GM18511 (cell line): ENCODE measurements at regions not wholly inside any gene's neighbourhood (a gene's known extent, or its start where the extent isn't known, plus 50 kb on each side); places are given as distances from the start of the nearest gene placed in this dataset.

ENCODE experiments used
- ATAC-seq: cut with Tn5 transposase; IDR thresholded peaks from one replicate; pipeline ENCODE4 v1.9.1; 2021; ENCODE audit warnings: mild to moderate bottlenecking, moderate library complexity; ENCODE audit not compliant: unreplicated experiment

- no peak for ATAC-seq
Measured at GRCh38 chr3:43932921-43933320, 242.2 kb downstream of the ABHD5 start.

DNA sequence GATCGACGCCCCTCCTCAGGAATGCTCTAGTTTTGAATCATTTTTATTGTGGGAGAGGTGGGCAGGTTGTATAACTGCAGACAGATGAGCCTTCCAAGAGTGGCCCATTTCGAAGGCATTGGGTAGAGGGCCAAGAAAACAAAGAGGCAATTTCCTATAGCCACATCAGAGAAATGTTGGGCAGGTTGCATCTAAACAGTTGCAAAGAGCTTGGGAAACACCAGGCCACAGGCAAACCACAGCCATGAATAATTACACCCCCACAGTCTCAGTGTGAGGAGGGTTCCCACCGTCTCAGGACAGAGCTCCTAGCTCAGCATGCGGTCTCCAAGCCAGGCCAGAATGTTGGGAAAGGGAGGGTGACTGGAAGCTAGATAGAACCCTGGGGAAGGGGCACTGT, 257.3 kb downstream of the ABHD5 start:
- no peak for ATAC-seq

- no peak for ATAC-seq
Measured at GRCh38 chr3:43949594-43949993, 258.9 kb downstream of the ABHD5 start.

- no peak for ATAC-seq
Measured at GRCh38 chr3:43950775-43951174, 260.0 kb downstream of the ABHD5 start.

DNA sequence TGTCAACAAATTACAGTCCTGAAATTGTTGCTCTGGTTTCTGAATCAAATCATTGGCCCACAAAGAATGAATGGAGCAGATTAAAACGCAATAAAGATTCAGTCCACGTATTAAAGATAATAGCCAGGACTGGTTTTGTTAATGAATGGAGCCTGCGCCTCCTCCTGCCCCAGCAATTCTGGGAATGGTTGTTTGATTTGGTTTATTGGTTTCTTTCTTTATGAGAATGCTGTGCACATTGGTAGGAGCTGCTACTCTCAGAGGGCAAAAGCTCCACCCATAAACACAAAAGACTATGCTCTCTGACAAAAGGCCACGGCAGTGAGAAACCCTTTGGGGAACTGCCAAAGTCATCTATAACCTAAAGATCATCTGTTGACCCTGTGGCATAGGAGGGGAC, 261.1 kb downstream of the ABHD5 start:
- no peak for ATAC-seq

DNA sequence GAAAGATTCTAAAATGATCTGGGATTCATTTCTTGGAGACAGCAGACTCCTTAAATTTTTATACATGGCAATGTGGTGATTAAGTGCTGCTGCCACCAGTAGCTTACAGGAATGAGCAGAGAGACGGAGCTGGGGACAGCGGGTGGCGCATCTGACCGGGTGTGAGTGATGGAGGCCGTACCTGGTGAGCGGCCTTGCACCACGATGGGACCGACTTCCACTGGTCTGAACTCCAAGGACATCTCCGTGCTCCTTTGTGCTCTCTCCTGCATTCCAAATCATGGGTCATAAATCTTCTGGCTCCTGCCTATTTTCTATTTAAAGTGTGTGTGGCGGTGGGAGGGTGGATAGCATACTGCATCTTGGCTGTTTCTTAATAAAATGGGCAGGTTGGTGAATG, 262.6 kb downstream of the ABHD5 start:
- no peak for ATAC-seq

DNA sequence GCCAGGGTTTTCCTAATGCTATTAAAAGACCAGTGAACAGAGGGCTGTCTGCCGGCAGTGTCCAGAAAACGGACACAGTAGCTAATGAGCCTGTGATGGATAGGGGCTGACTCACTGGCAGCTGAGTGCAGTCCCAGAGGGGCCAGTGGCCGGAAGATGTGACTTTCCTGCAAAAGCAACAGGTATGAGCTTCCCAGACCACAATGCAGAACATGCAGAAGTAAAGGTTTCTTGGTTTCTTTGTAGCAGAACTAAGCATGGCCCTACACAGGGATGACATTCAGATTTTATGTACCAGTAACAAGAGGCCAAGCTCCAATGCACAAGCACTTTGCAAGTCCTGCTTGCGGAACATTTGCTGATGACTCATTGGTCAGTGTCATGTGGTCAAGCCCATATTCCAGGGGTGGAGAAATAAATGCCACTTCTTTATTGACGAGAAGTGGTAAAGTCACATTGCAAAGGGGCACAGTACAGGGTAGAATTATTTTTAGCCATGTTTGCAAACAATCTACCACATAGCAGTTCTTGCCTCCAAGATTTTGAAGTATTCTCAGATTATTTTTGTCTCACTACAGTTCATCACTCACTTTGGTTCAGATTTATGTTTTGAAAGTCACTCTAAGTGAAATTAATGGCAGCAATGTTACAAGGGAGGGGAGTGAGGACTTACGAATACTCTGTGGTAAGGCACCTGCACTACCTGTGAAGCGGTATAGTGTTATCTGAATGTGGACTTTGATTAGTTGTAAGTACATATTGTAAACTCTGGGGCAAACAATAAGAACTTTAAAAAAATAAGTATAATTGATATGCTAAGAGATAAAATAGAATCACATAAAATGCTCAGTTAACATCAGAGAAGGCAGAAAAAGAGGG, 263.3 kb downstream of the ABHD5 start:
- no peak for ATAC-seq

DNA sequence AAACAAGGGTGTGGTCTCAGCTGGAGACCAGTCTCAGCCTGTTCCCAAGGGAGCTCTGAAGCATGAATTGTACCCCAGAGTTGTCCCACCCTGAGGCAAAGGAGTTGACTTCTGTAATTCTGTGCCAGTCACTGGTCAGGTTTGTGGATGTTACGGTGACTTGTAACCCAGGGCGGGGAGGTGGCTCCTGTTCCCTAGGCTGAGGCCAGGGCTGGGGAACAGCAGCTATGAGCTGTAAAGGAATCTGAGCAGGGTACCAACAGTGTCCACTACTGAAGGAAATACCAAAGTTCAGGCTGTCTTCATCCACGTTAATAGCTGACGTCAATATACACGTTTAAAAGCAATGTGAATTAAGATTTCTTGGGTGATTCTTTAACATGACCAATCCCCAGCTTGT, 266.2 kb downstream of the ABHD5 start:
- no peak for ATAC-seq

DNA sequence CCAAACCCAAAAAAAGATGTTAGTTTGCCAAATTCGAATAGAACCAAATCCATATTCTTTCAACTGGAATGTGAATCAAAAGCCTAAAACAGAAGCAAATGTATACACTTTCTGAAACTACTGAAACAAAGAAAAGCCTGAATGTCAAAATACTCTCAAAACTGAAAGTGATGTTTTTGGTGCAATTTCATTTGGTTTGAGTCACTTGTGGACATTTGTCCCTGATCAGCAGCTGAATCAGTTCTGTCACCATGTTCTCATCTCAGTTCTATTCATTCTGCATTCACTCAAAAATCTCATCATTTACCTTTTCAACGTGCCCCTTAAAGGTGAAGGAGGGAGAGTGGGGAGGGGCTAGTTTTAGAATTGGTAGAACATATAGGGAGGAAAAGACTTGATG, 266.8 kb downstream of the ABHD5 start:
- no peak for ATAC-seq

DNA sequence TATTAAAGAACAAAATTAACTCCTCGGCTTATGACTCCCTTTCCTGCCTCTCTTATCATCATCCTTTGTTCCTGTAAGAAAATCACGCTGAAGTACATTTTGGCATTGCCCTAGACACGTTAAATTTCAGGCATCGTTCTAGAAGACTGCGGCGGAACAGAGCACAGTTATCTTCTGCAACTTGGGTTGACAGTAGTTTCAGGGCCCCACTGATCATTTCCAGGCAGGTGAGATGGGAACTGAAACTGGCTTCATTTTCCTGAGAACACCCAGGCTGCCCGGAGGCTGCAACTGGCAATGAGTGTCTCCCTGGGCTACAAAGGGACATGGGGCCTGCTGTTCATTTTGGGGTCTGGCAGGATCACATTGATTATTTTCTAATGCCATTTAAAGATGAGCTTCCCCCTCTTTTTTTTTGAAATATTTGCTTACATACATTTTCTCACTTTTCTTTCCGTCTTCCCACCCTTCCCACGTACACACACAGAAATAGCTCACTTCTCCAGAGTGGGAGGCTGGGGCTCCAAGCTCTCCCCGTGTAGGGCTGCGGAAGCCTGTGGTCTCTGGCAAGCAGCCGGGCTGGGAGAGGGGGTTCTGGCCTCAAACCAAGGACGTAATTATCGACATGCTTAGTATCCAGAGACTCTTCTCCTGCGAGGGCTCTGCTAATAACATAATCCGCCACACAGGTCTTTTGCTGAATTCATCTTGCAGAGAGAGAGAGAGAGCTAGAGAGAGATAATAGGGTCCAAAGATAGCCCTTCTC, 267.4 kb downstream of the ABHD5 start:
- ATAC-seq: no peak

GRCh38 chr3:43958973-43959372, 268.2 kb downstream of the ABHD5 start:
- no peak for ATAC-seq

GRCh38 chr3:43959498-43960447, 269.0 kb downstream of the ABHD5 start:
- ATAC-seq: no peak

DNA sequence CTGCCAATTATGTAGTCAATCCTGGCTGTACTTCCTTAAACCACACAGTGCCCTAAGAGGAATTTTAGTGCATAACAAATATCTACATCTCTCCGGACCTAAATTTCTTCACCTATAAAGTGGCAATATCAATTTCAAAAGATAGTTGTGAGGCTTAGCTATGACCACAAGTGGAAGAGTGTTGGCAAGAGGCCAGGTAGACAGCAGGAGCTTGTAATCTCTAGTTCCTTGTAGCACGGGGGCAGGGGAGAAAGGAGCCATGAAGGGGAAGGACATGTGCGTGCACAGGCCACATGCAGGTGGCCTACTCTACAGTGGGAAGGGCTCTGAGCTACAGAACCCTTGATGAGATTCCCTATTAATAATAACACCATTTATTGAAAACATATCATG, 269.7 kb downstream of the ABHD5 start:
- no peak for ATAC-seq

DNA sequence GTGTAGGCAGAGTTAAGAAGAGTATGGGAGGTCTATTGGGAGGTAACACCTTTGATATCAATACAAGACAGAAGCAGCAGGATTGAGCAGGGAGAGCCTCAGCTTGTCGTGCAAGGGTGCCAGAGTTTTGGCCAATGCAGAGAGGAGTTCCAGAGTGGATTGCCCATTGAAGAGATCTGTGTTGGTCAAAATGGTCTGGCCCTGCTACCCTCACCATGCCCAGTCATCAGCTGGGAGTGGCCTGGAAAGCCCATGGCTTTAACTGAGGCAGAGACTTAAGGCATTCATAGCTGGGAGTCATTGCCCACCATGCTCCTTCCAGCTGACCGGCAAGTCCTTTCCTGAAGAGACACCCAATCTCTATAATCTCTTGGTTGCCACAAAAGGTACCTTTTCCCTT, 271.3 kb downstream of the ABHD5 start:
- no peak for ATAC-seq

DNA sequence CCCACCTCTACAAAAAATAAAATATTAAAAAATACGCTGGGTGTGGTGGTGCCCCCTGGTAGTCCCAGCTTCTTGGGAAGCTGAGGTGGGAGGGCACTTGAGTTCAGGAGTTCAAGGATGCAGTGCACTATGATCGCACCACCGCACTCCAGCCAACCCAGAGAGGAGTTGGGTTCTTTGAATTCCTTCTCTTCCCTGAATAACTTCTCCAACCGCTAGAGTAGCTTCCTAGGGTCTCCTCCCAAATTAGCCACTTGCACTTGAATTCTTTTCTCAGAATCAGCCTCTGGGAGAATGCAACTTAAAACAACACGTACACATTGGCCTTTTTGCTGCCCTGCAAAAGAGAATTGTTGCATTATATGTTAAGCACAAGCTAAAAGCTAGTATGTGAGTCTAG, 272.5 kb downstream of the ABHD5 start:
- no peak for ATAC-seq

DNA sequence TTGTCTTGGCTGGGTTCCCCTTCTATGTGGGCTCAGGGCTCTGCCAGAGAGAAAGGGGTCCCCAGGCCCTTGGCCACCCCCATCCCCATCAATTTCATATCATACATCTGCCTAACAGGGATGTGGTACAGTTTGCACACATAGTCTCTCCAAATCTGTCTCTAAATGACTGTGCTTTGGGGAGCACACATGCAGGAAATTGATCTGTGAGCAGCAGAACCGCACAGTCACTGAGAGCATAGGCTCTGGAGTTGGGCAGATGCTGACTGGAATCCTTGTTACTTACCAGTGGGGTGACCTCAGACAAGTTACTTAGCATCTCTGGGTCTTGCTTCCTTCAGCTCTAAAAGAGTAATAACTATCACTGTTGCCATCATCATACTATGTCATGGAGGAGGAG, 273.9 kb downstream of the ABHD5 start:
- no peak for ATAC-seq

DNA sequence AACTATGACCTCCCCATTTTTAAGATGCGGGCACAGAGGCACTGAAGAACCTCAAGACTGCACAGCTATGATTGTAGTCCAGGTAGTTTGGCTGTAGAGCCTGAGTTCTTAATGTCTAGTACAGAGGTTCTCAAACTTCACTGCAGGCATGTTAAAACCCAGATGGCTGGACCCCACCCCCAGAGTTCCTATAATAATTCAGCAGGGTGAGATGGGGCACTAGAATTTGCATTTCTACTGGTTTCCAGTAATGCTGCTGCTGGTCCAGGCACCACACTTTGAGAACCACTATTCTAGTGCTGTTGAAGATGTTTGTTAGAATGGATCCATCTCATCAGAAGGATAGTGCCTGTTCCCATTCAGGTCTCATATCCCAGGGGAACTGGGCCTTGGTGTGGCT, 274.9 kb downstream of the ABHD5 start:
- no peak for ATAC-seq

- no peak for ATAC-seq
Measured at GRCh38 chr3:43966126-43966525, 275.4 kb downstream of the ABHD5 start.

GRCh38 chr3:43966530-43966929, 275.2 kb upstream of the TOPAZ1 start:
- ATAC-seq: no peak

GRCh38 chr3:43968465-43968864, 273.2 kb upstream of the TOPAZ1 start:
- no peak for ATAC-seq

GRCh38 chr3:43969944-43970343, 271.7 kb upstream of the TOPAZ1 start:
- no peak for ATAC-seq
